H1 (cell line): ENCODE measurements at regions not wholly inside any gene's neighbourhood (a gene's known extent, or its start where the extent isn't known, plus 50 kb on each side); places are given as distances from the start of the nearest gene placed in this dataset.

ENCODE experiments used
- CTCF ChIA-PET: fragments of 300-600 bp; sonication (Branson Sonifier 250); formaldehyde crosslinking; loops from one replicate; lab custom pipeline; 2021; ENCODE audit not compliant: partially characterized antibody; lab: Charles Lee
- POLR2A ChIA-PET: fragments of 300-600 bp; sonication (Branson Sonifier 250); formaldehyde crosslinking; loops from one replicate; lab custom pipeline; 2021; ENCODE audit warnings: inconsistent platforms; ENCODE audit not compliant: partially characterized antibody; lab: Charles Lee
- DNase-seq, 2 experiments: peaks; one replicate each; pipeline versions ENCODE4 v3.0.0 to v3.0.0-alpha.2; 2010 to 2022; ENCODE audit warnings: low spot score in 2 of 2, low read depth in 1 of 2, mixed read lengths in 1 of 2
- FAIRE-seq: peaks from 2 replicates; lab custom pipeline; 2011; peaks lifted over from hg19 to GRCh38; lab: Jason Lieb, UNC
- H2AFZ ChIP-seq: 2 replicates; pipeline ENCODE4 v1.8.1; 2012; ENCODE audit warnings: low read length, inconsistent platforms
- H2AK5ac ChIP-seq: 2 replicates; pipeline ENCODE4 v1.6.1; 2013; ENCODE audit warnings: low read depth, low read length
- H2BK120ac ChIP-seq: replicated peaks from 2 replicates; pipeline ENCODE3; 2013; ENCODE audit warnings: low read depth, low read length, inconsistent platforms
- H2BK12ac ChIP-seq: 2 replicates; pipeline ENCODE4 v1.6.1; 2013; ENCODE audit warnings: low read depth, low read length
- H2BK15ac ChIP-seq: 2 replicates; pipeline ENCODE4 v1.6.1; 2013; ENCODE audit warnings: low read length
- H2BK20ac ChIP-seq: 2 replicates; pipeline ENCODE4 v1.6.1; 2013; ENCODE audit warnings: low read length
- H2BK5ac ChIP-seq: 2 replicates; pipeline ENCODE4 v1.6.1; 2013; ENCODE audit warnings: low read depth, low read length
- H3K14ac ChIP-seq: 2 replicates; pipeline ENCODE4 v1.6.1; 2013; ENCODE audit warnings: inconsistent platforms; ENCODE audit not compliant: insufficient read length
- H3K18ac ChIP-seq: 2 replicates; pipeline ENCODE4 v1.6.1; 2013; ENCODE audit warnings: low read length; ENCODE audit errors: extremely low read depth
- H3K23ac ChIP-seq: 2 replicates; pipeline ENCODE4 v1.6.1; 2013; ENCODE audit warnings: inconsistent platforms; ENCODE audit not compliant: insufficient read length
- H3K23me2 ChIP-seq: 2 replicates; pipeline ENCODE4 v1.6.1; 2013; ENCODE audit warnings: low read depth, low read length
- H3K27ac ChIP-seq: 2 replicates; pipeline ENCODE4 v1.6.1; 2011; ENCODE audit warnings: low read depth, low read length, inconsistent platforms
- H3K27me3 ChIP-seq, 4 experiments: replicated peaks in 1 of 4; 1 replicate in 1 of 4; 2 replicates in 3 of 4; pipeline versions ENCODE4 v1.6.1 to v1.8.1; 2011 to 2013; ENCODE audit warnings: low read length in 3 of 4, mild to moderate bottlenecking in 3 of 4, inconsistent platforms in 2 of 4, mixed read lengths in 2 of 4, moderate library complexity in 1 of 4; ENCODE audit not compliant: control insufficient read depth in 3 of 4, insufficient read depth in 3 of 4; ENCODE audit errors: extremely low read depth in 1 of 4
- H3K36me3 ChIP-seq, 4 experiments: 2 replicates each; pipeline versions ENCODE4 v1.6.1 to v1.8.1; 2011 to 2013; ENCODE audit warnings: mild to moderate bottlenecking in 4 of 4, low read length in 3 of 4, moderate library complexity in 2 of 4, control low read depth in 1 of 4, inconsistent platforms in 1 of 4; ENCODE audit not compliant: insufficient read depth in 4 of 4, control insufficient read depth in 2 of 4
- H3K4ac ChIP-seq: replicated peaks from 2 replicates; pipeline ENCODE3; 2013; ENCODE audit warnings: low read length, low read depth, mixed read lengths, inconsistent platforms; ENCODE audit not compliant: insufficient read length
- H3K4me1 ChIP-seq, 4 experiments: replicated peaks in 1 of 4; 1 replicate in 1 of 4; 2 replicates in 3 of 4; pipeline versions ENCODE4 v1.6.1 to v1.8.1; 2011 to 2013; ENCODE audit warnings: low read length in 3 of 4, inconsistent platforms in 2 of 4, mixed read lengths in 1 of 4; ENCODE audit not compliant: insufficient read depth in 4 of 4, control insufficient read depth in 3 of 4
- H3K4me2 ChIP-seq, 2 experiments: 2 replicates each; pipeline versions ENCODE4 v1.6.1 to v1.8.1; 2011 to 2013; ENCODE audit warnings: low read depth in 2 of 2, low read length in 2 of 2, control low read depth in 1 of 2, inconsistent platforms in 1 of 2, mild to moderate bottlenecking in 1 of 2; ENCODE audit not compliant: insufficient read depth in 1 of 2
- H3K4me3 ChIP-seq, 4 experiments: fragments of 200-600, 300-600 bp in 1 of 4; sonication (generic), shearing (Covaris generic), sonication (Bioruptor Twin) in 1 of 4; 2 replicates each; pipeline versions ENCODE4 v1.5.1 to v1.8.1; 2011 to 2016; ENCODE audit warnings: low read length in 4 of 4, low read depth in 3 of 4, control low read depth in 2 of 4, inconsistent platforms in 2 of 4, mild to moderate bottlenecking in 2 of 4, mixed read lengths in 1 of 4, moderate library complexity in 1 of 4; ENCODE audit not compliant: insufficient read depth in 2 of 4; ENCODE audit errors: extremely low read depth in 1 of 4
- H3K56ac ChIP-seq: replicated peaks from 2 replicates; pipeline ENCODE3; 2013; ENCODE audit warnings: low read depth, mild to moderate bottlenecking, mixed read lengths, low read length, inconsistent platforms; ENCODE audit not compliant: insufficient read length
- H3K79me1 ChIP-seq: 2 replicates; pipeline ENCODE4 v1.6.1; 2013; ENCODE audit warnings: low read depth, low read length, control low read depth
- H3K79me2 ChIP-seq, 2 experiments: 2 replicates each; pipeline versions ENCODE4 v1.6.1 to v1.8.1; 2012 to 2013; ENCODE audit warnings: low read length in 2 of 2, mild to moderate bottlenecking in 2 of 2, inconsistent platforms in 1 of 2; ENCODE audit not compliant: insufficient read depth in 2 of 2, control insufficient read depth in 1 of 2
- H3K9ac ChIP-seq, 4 experiments: replicated peaks in 1 of 4; 1 replicate in 1 of 4; 2 replicates in 3 of 4; pipeline versions ENCODE4 v1.6.1 to v1.8.1; 2011 to 2013; ENCODE audit warnings: low read depth in 3 of 4, low read length in 3 of 4, control low read depth in 2 of 4, mild to moderate bottlenecking in 2 of 4, moderate library complexity in 2 of 4, inconsistent platforms in 1 of 4; ENCODE audit errors: extremely low read depth in 1 of 4
- H3K9me3 ChIP-seq, 2 experiments: 2 replicates each; pipeline versions ENCODE4 v1.6.1 to v1.8.1; 2012 to 2013; ENCODE audit warnings: mild to moderate bottlenecking in 2 of 2, moderate library complexity in 2 of 2, control low read depth in 1 of 2, inconsistent platforms in 1 of 2, low read depth in 1 of 2, low read length in 1 of 2, mixed read lengths in 1 of 2; ENCODE audit not compliant: insufficient read depth in 2 of 2
- H4K20me1 ChIP-seq, 2 experiments: replicated peaks in 1 of 2; 2 replicates each; pipeline versions ENCODE3 to v1.8.1; 2011 to 2013; ENCODE audit warnings: inconsistent platforms in 2 of 2, low read length in 2 of 2, mild to moderate bottlenecking in 1 of 2; ENCODE audit not compliant: insufficient read depth in 2 of 2, control insufficient read depth in 1 of 2
- H4K5ac ChIP-seq: 2 replicates; pipeline ENCODE4 v1.6.1; 2013; ENCODE audit warnings: low read length, low read depth, mixed read lengths, inconsistent platforms; ENCODE audit not compliant: insufficient read length
- H4K8ac ChIP-seq: 2 replicates; pipeline ENCODE4 v1.8.0; 2013; ENCODE audit warnings: mild to moderate bottlenecking, moderate library complexity, low read length, inconsistent platforms; ENCODE audit not compliant: insufficient read depth; ENCODE audit errors: extremely low read depth
- H4K91ac ChIP-seq: replicated peaks from 2 replicates; pipeline ENCODE3; 2013; ENCODE audit warnings: low read length, mixed read lengths, inconsistent platforms; ENCODE audit not compliant: insufficient read length
- BACH1 ChIP-seq: IDR thresholded peaks from 2 replicates; pipeline ENCODE4 v1.6.1; 2012; ENCODE audit warnings: low read length, improper control_type of control experiment
- BRCA1 ChIP-seq: IDR thresholded peaks from 2 replicates; pipeline ENCODE4 v1.6.1; 2012; ENCODE audit warnings: low read depth, low read length, improper control_type of control experiment
- CHD1 ChIP-seq: IDR thresholded peaks from 2 replicates; pipeline ENCODE4 v1.6.1; 2012; ENCODE audit warnings: low read depth, low read length, improper control_type of control experiment
- CREB1 ChIP-seq: IDR thresholded peaks from 2 replicates; pipeline ENCODE4 v1.6.1; 2012; ENCODE audit warnings: inconsistent platforms
- EGR1 ChIP-seq: IDR thresholded peaks from 2 replicates; pipeline ENCODE4 v1.6.1; 2011; ENCODE audit warnings: low read depth, low read length, borderline replicate concordance
- EZH2 ChIP-seq: fragments of 200-600 bp; sonication (generic); IDR thresholded peaks from 2 replicates; pipeline ENCODE4 v1.7.1; 2012; ENCODE audit warnings: low read depth, mild to moderate bottlenecking, moderate library complexity, low read length, inconsistent platforms; ENCODE audit not compliant: severe bottlenecking
- HDAC2 ChIP-seq, 2 experiments: fragments of 300-600 bp in 1 of 2; sonication (generic) in 1 of 2; IDR thresholded peaks; 2 replicates each; pipeline ENCODE4 v1.6.1; 2011 to 2012; ENCODE audit warnings: low read depth in 2 of 2, low read length in 2 of 2, mild to moderate bottlenecking in 2 of 2, moderate library complexity in 2 of 2, borderline replicate concordance in 1 of 2, inconsistent platforms in 1 of 2
- KDM5A ChIP-seq: fragments of 200-600 bp; IDR thresholded peaks from 2 replicates; pipeline ENCODE4 v1.7.1; 2012; ENCODE audit warnings: mild to moderate bottlenecking, low read length, inconsistent platforms, mixed read lengths
- MAFK ChIP-seq: IDR thresholded peaks from 2 replicates; pipeline ENCODE4 v1.6.1; 2012; ENCODE audit warnings: low read depth, mild to moderate bottlenecking, improper control_type of control experiment, low read length
- RAD21 ChIP-seq, 2 experiments: IDR thresholded peaks in 1 of 2; conservative IDR thresholded peaks in 1 of 2; 2 replicates each; pipeline ENCODE4 v1.6.1; 2011; ENCODE audit warnings: low read depth in 2 of 2, low read length in 2 of 2, improper control_type of control experiment in 1 of 2, inconsistent platforms in 1 of 2, mild to moderate bottlenecking in 1 of 2, moderate library complexity in 1 of 2
- RXRA ChIP-seq: IDR thresholded peaks from 2 replicates; pipeline ENCODE4 v1.6.1; 2011; ENCODE audit warnings: low read depth, mild to moderate bottlenecking, low read length, moderate library complexity; ENCODE audit not compliant: insufficient read depth
- SIRT6 ChIP-seq: IDR thresholded peaks from one replicate; pipeline ENCODE4 v1.7.1; 2012; ENCODE audit warnings: low read length, inconsistent platforms
- SP1 ChIP-seq: IDR thresholded peaks from 2 replicates; pipeline ENCODE4 v1.6.1; 2011; ENCODE audit warnings: low read depth, low read length
- SUZ12 ChIP-seq: fragments of 200-600 bp; sonication (generic); IDR thresholded peaks from 2 replicates; pipeline ENCODE4 v1.6.1; 2012; ENCODE audit warnings: mild to moderate bottlenecking, inconsistent platforms, low read length, moderate library complexity, mixed read lengths
- WGBS, 2 experiments: shearing (Covaris generic) in 1 of 2; methylation state at CpG; one replicate each; pipeline versions ENCODE4 v1.1.6 to v1.1.7; 2013 to 2015; ENCODE audit warnings: low lambda C conversion rate in 2 of 2, mixed read lengths in 2 of 2, inconsistent platforms in 1 of 2, low coverage in 1 of 2, missing lambda C conversion rate in 1 of 2; ENCODE audit not compliant: insufficient replicate concordance in 2 of 2, insufficient coverage in 1 of 2, insufficient read length in 1 of 2; ENCODE audit errors: extremely low coverage in 1 of 2, missing lambda C conversion rate in 1 of 2; 5-methylcytosine and 5-hydroxymethylcytosine counted together

DNA sequence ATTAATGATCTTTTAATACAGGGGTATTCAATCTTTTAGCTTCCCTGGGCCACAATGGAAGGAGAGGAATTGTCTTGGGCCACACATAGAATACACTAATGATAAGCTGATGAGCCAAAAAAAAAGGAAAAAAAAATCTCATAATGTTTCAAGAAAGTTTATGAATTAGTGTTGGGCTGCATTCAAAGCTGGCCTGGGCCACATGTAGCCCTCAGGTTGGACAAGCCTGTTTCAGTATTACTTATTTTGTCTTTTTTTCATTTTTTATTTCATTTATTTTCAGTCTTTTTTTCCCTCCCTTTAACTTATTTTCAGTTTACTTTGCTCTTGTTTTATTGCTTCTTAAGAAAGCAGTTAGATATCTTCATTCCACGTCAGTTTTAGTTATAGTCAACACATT, 2171.8 kb upstream of the DEFB115 start:
- Histone ChIP-seq H3K9me3 (peaks cover 28 to 30% of the 10 kb centered on the region in 2 experiments), H3K23me2 (no peaks in the 10 kb centered on the region)
- POLR2A ChIA-PET: no interaction called here

More for the DNA sequence above, 2171.8 kb upstream of the DEFB115 start:
- H3K14ac ChIP-seq: no peak overlapping the region
- H3K9ac ChIP-seq: no peak overlapping the region
- no peak overlapping the region for H2AK5ac ChIP-seq
- no peak overlapping the region for H2BK120ac ChIP-seq
- H3K4me2 ChIP-seq: no peak overlapping the region
- H2BK20ac ChIP-seq: no peak overlapping the region
- TF ChIP-seq HDAC2 (IDR thresholded peaks at IDR 0.05; ENCODE audit: borderline replicate concordance in 1 of 2, low read depth in 2 of 2, low read length in 2 of 2) (no peak), BRCA1 (no peak), KDM5A (no peak), RAD21 (IDR thresholded peaks at IDR 0.05 in 1 of 2, conservative IDR thresholded peaks at IDR 0.05 in 1 of 2; ENCODE audit: low read depth in 2 of 2, low read length in 2 of 2) (no peak), CHD1 (no peak), EGR1 (no peak), RXRA (no peak), EZH2 (no peak), MAFK (no peak), SIRT6 (no peak), CREB1 (no peak), SP1 (no peak), SUZ12 (no peak), BACH1 (no peak)
- TF ChIP-seq, all 59 proteins: peak for 0
- no peaks in the 10 kb centered on the region for H4K20me1 ChIP-seq
- H2BK12ac ChIP-seq: no peak overlapping the region
- DNase-seq (no peak), FAIRE-seq (no peak)
- H3K56ac ChIP-seq: no peak overlapping the region
- CTCF ChIA-PET: no interaction called here
- H3K4me1 ChIP-seq: no peaks in the 10 kb centered on the region
- H3K27me3 ChIP-seq: no peaks in the 10 kb centered on the region; a peak in 1 of 7 replicates
- H3K79me1 ChIP-seq: no peaks in the 10 kb centered on the region
- H2BK5ac ChIP-seq: no peak overlapping the region
- no peaks in the 10 kb centered on the region for H3K79me2 ChIP-seq
- no peak overlapping the region for H3K23ac ChIP-seq
- WGBS, 2 experiments: 27% methylated on average over 1 of the region's 1 CpG; no CpG with 5 or more reads in 1 of the 2 experiments
- no peaks in the 10 kb centered on the region; a peak in 1 of 8 replicates for H3K36me3 ChIP-seq
- no peak overlapping the region for H4K8ac ChIP-seq
- H4K91ac ChIP-seq: no peak overlapping the region
- H3K18ac ChIP-seq: no peak overlapping the region
- H4K5ac ChIP-seq: no peak overlapping the region
- no peak overlapping the region for H3K27ac ChIP-seq
- no peak overlapping the region for H3K4ac ChIP-seq
- no peak overlapping the region for H2AFZ ChIP-seq
- H2BK15ac ChIP-seq: no peak overlapping the region
- H3K4me3 ChIP-seq: no peak overlapping the region
